SK-N-SH (cell line): ENCODE measurements at regions not wholly inside any gene's neighbourhood (a gene's known extent, or its start where the extent isn't known, plus 50 kb on each side); places are given as distances from the start of the nearest gene placed in this dataset.

Experiments
- CHD2 ChIP-seq: fragments of 150-350 bp; IDR thresholded peaks from 2 replicates; pipeline ENCODE4 v1.6.1; 2018; ENCODE audit warnings: low read length; ENCODE audit not compliant: partially characterized antibody
- EZH2phosphoT487 ChIP-seq: fragments of 200-600 bp; sonication (generic); IDR thresholded peaks from 2 replicates; pipeline ENCODE4 v1.6.1; 2017; ENCODE audit warnings: low read depth, mixed run types, mild to moderate bottlenecking, antibody characterized with exemption, moderate library complexity, borderline replicate concordance
- FOXM1 ChIP-seq: IDR thresholded peaks from 2 replicates; pipeline ENCODE4 v1.4.0; 2012; ENCODE audit warnings: low read depth, mild to moderate bottlenecking
- JUND ChIP-seq: IDR thresholded peaks from 2 replicates; pipeline ENCODE4 v1.4.0; 2012
- TAF1 ChIP-seq: IDR thresholded peaks from 2 replicates; pipeline ENCODE4 v1.6.1; 2012; ENCODE audit warnings: low read depth, mild to moderate bottlenecking, low read length, moderate library complexity, borderline replicate concordance
- TF ChIP-seq, protein P1 (sequence below): fragments of 200-600 bp; sonication (generic); IDR thresholded peaks from 2 replicates; pipeline ENCODE4 v1.6.1; 2017; ENCODE audit warnings: antibody characterized with exemption, mild to moderate bottlenecking, moderate library complexity
- TF ChIP-seq, protein P2 (sequence below): fragments of 150-350 bp; IDR thresholded peaks from 2 replicates; pipeline ENCODE4 v1.6.1; 2017; ENCODE audit warnings: antibody characterized with exemption, low read length, low read depth, borderline replicate concordance

DNA sequence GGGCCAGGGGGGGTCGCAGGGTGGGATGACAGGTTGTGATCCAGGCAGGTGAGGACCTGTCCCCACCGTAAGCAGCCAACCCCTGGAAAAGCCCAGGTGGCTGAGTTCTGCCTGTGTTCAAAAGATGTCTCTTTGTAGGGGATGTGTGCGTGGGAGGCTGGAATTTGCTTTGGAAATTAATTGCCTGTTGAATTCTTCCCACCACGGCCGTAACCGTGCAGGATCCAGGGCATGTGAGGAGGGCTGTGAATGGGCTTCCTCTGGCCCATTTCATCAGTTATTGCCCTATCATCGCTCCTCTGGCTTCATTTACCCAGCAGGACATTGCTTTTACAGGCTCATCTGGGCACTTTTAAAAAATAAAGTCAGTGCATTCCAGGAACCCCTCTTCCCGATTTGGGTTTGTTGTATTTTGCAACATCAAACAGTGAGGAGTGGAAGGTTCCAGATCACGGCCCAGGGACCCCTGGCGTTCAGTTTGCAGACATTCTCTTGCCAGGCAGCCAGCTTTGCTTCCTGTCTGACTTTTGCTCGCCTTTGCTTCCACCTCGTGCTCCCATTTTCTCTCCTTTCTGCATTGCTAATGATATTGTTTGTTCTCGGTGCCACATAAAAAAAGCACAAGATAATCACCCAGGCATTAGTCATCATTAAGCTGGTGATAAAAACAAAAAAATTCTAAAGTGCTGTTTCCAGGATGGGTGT lies 1306.6 kb downstream of the BRD1 start:
- TF ChIP-seq FOXM1 (no peak), JUND (no peak), EZH2phosphoT487 (no peak), CHD2 (no peak), TAF1 (no peak)
- TF ChIP-seq, protein P1, sequence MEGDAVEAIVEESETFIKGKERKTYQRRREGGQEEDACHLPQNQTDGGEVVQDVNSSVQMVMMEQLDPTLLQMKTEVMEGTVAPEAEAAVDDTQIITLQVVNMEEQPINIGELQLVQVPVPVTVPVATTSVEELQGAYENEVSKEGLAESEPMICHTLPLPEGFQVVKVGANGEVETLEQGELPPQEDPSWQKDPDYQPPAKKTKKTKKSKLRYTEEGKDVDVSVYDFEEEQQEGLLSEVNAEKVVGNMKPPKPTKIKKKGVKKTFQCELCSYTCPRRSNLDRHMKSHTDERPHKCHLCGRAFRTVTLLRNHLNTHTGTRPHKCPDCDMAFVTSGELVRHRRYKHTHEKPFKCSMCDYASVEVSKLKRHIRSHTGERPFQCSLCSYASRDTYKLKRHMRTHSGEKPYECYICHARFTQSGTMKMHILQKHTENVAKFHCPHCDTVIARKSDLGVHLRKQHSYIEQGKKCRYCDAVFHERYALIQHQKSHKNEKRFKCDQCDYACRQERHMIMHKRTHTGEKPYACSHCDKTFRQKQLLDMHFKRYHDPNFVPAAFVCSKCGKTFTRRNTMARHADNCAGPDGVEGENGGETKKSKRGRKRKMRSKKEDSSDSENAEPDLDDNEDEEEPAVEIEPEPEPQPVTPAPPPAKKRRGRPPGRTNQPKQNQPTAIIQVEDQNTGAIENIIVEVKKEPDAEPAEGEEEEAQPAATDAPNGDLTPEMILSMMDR: no peak
- TF ChIP-seq, protein P2, sequence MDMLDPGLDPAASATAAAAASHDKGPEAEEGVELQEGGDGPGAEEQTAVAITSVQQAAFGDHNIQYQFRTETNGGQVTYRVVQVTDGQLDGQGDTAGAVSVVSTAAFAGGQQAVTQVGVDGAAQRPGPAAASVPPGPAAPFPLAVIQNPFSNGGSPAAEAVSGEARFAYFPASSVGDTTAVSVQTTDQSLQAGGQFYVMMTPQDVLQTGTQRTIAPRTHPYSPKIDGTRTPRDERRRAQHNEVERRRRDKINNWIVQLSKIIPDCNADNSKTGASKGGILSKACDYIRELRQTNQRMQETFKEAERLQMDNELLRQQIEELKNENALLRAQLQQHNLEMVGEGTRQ: no peak
